Activated CD4-positive, alpha-beta T cell treated with anti-CD3 and anti-CD28 coated beads, Interleukin-2, amount 10 ng/mL, durations not matched to agents 7 days and 5 days (primary cell): ENCODE measurements at regions not wholly inside any gene's neighbourhood (a gene's known extent, or its start where the extent isn't known, plus 50 kb on each side); places are given as distances from the start of the nearest gene placed in this dataset.
"Not testable (repeated sequence)": the region's sequence is repeated elsewhere in the genome, so short reads cannot be mapped to it uniquely, and the experiment has no call there.

Source experiments
- CTCF ChIA-PET: fragments of 350-600 bp; sonication (Branson Sonifier 250); formaldehyde crosslinking; loops from one replicate; lab custom pipeline; 2021; ENCODE audit warnings: antibody characterized with exemption; lab: Charles Lee
- POLR2A ChIA-PET: fragments of 350-600 bp; sonication (Branson Sonifier 250); formaldehyde crosslinking; loops from one replicate; lab custom pipeline; 2021; ENCODE audit warnings: antibody characterized with exemption; lab: Charles Lee
- DNase-seq: peaks from one replicate; pipeline ENCODE4 v3.0.0-alpha.2; 2020
- H3K27ac Mint-ChIP-seq: one replicate; pipeline ENCODE4 v1.8.0; 2021; ENCODE audit warnings: mild to moderate bottlenecking, moderate library complexity, mixed read lengths
- H3K27me3 Mint-ChIP-seq: one replicate; pipeline ENCODE4 v1.8.0; 2021; ENCODE audit warnings: mixed read lengths
- H3K36me3 Mint-ChIP-seq: one replicate; pipeline ENCODE4 v1.8.0; 2021; ENCODE audit warnings: low read depth, mixed read lengths
- H3K4me1 Mint-ChIP-seq: one replicate; pipeline ENCODE4 v1.8.0; 2021; ENCODE audit warnings: mixed read lengths
- H3K4me3 Mint-ChIP-seq: one replicate; pipeline ENCODE4 v1.8.0; 2021; ENCODE audit warnings: mild to moderate bottlenecking, moderate library complexity, mixed read lengths
- H3K9me3 Mint-ChIP-seq: one replicate; pipeline ENCODE4 v1.8.0; 2021; ENCODE audit warnings: mixed read lengths

DNA sequence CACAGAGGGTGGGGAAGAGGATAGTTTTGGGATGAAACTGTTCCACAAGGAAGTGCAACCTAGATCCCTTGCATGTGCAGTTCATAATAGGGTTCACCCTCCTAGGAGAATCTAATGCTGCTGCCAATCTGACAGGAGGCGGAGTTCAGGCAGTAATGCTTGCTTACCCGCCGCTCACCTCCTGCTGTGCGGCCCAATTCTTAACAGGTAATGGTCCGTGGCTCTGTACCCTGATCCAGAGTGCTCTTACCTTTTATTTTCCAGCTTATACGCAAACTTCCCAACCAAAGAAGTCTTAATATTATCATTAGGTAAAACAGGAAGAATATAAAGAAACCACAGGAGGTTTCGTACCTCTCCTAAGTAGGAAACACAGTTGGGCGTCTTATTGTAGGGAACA lies 82.7 kb upstream of the CD302 start:
- ChIA-PET POLR2A (no interaction called here), CTCF (no interaction called here)
- H3K27me3 Mint-ChIP-seq, result no peaks in the 10 kb centered on the region
- H3K4me1 Mint-ChIP-seq, result peaks cover 9% of the 10 kb centered on the region
- peaks cover 58% of the 10 kb centered on the region for H3K36me3 Mint-ChIP-seq
- H3K27ac Mint-ChIP-seq, result no peak overlapping the region
- H3K9me3 Mint-ChIP-seq, result no peaks in the 10 kb centered on the region
- no peak overlapping the region for H3K4me3 Mint-ChIP-seq
- DNase-seq, result no peak

DNA sequence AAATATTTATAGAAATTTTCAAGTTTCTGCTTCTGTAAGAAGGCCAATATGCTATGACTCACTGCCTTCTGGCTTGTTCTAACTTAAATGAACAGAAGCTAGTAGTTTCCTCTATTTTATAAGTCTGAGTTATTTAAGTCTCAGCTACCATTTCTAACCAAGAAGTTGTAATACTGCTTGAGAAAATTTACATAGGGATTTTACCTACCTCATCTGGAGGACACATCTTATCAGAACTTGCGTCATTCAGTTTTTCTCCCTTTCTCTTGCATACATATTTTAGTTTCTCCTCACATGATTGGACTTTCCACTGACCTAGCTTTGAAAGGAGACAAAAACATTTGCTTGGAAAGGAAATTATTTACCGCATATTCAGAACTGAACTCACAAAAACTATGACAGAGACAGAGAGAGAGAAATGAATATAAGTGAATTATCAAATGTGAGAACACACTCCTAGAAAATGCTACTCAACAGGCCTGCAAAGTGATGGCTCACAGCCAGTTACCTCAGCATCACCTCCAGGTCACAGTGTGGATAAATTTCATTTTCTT lies 81.1 kb upstream of the CD302 start:
- Mint-ChIP-seq H3K4me3 (no peak overlapping the region), H3K27me3 (no peaks in the 10 kb centered on the region), H3K27ac (no peak overlapping the region), H3K36me3 (peaks cover 59% of the 10 kb centered on the region), H3K4me1 (peaks cover 9% of the 10 kb centered on the region), H3K9me3 (no peaks in the 10 kb centered on the region)
- DNase-seq, result no peak
- ChIA-PET POLR2A (no interaction called here), CTCF (interaction anchor here (1.4 kb wide), 1 partner anchor 9 kb away, joined by 3 read pairs; no protein-coding TSS in a partner anchor)

DNA sequence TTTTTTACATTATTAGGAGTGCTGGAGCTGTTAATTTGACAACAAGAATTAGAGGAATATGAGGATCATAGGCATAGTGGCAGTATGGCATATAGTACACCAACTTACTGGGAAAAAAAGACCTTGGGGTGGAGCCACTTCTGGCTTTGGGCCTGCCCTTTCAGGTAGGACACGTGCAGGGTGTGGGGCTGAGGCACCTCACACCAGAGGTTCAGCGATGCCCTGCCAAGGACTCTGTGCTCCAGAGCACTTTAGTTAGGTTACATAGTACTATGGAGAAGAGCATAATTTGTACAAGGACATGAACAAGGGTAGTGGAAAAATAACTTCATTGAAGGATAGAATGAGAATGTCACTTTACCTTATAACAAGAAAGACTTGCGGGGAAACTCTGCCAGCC lies 77.1 kb upstream of the CD302 start:
- CTCF ChIA-PET, result interaction anchor here (0.9 kb wide), 1 partner anchor 9 kb away, joined by 3 read pairs; no protein-coding TSS in a partner anchor
- Mint-ChIP-seq H3K4me3 (no peak overlapping the region), H3K36me3 (peaks cover 58% of the 10 kb centered on the region), H3K27ac (no peak overlapping the region), H3K27me3 (no peaks in the 10 kb centered on the region), H3K9me3 (no peaks in the 10 kb centered on the region), H3K4me1 (peaks cover 9% of the 10 kb centered on the region)
- POLR2A ChIA-PET, result no interaction called here
- peak; percentile 33 for DNase-seq

DNA sequence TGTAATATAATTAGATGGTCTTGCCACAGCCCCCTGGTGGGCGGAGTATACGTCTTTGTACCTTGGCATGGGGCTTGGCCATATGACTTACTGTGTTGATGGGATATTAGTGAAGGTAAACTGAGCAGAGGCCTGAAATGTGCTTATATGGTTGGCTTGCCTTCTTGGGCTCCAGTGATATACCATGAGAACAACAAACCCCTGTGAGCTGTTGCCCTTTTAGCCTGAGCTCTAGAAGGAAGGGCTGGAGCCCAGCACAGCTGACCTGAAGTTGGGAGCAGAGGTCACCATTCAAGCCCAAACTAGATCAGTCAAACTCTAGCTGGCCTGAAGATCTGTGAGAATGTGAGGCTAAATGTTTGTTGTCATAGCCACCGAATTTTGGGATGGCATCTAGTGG lies 75.2 kb upstream of the CD302 start:
- Mint-ChIP-seq H3K36me3 (peaks cover 54% of the 10 kb centered on the region), H3K4me1 (no peaks in the 10 kb centered on the region), H3K4me3 (no peak overlapping the region), H3K27ac (no peak overlapping the region), H3K9me3 (no peaks in the 10 kb centered on the region), H3K27me3 (no peaks in the 10 kb centered on the region)
- ChIA-PET CTCF (no interaction called here), POLR2A (no interaction called here)
- DNase-seq, result peak; percentile 10

DNA sequence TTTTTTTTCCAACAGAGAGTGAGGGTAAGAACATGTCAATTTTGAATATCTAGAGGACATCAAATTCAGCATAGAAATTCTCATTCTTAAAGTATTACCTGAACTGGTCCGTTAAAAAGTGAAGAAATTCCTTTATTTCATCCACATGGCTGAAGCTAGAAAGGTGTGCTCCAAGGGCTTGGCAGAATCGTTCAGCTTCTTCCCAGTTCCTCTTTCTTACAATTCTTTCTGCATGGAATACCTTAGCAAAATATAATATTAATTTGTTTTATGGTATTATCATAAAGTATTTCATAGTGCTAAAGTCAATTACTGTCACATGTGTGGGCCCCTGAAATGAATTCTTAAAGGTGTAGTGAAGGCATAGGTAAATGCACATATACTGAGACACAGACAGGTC lies 74.3 kb upstream of the CD302 start:
- Mint-ChIP-seq H3K27ac (no peak overlapping the region), H3K4me3 (no peak overlapping the region), H3K36me3 (peaks cover 50% of the 10 kb centered on the region), H3K9me3 (no peaks in the 10 kb centered on the region), H3K4me1 (no peaks in the 10 kb centered on the region), H3K27me3 (no peaks in the 10 kb centered on the region)
- ChIA-PET POLR2A (no interaction called here), CTCF (no interaction called here)
- DNase-seq, result no peak

DNA sequence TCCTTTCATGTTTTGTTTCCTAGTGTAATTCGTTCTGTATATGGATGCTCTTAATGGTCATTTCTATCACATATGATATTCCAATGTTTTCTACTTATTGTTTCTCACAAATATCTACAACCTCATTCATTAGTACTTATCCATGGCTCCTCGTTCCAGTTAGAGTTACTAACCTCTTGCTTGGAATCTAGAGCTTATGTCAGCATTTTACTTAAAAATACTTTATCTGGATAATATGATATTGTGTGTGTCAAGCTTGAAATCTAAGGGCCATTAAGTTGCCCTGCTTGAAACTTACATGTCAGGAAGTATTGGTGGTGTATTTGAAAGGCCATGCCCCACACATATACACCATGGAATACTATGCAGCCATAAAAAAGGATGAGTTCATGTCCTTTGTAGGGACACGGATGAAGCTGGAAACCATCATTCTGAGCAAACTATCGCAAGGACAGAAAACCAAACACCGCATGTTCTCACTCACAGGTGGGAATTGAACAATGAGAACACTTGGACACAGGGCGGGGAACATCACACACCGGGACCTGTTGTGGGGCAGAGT lies 70.7 kb upstream of the CD302 start:
- H3K4me3 Mint-ChIP-seq, POLR2A ChIA-PET, H3K4me1 Mint-ChIP-seq, H3K27me3 Mint-ChIP-seq, H3K9me3 Mint-ChIP-seq, H3K27ac Mint-ChIP-seq, DNase-seq: not testable (repeated sequence)
- CTCF ChIA-PET, result interaction anchor here (0.6 to 1.9 kb wide), 3 partner anchors 19 to 831 kb away, joined by 3 to 4 read pairs (median 3); no protein-coding TSS in a partner anchor
- H3K36me3 Mint-ChIP-seq, result peaks cover 52% of the 10 kb centered on the region

DNA sequence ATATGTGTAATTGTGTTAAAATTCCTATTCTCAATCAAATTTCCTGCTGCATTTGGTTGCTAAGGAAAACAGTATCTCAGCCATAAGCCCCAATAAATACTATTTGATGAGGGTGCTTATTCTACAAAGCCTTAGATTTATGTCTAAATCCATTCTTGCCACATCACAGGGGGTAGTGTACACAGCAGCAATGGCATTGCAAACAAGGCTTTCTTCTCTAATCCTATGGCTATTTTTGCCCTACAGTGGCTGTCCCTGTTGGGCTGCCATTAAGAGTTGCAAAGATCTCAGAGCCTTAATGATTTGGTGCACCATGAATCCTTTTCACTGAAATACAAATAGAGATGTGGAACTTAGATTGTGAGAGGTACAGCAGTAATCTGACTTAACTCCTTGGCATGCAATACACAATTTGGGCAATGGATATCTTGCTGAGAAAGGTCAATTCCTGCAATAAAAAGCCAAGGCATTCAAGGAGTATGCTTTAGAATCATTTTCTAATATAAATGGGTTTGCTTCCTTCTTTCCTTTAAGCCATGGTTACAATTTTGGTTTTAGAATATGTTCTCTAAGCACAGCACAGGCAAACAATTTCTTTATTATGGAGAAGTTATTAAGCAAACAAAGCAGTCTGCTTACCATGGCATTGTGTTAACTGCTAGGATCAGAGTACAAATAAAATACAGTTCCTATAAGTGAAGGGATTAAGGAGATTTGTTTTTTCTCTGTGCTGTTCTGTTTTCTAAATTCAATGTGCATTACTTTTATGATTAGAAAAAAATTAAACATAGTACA lies 69.8 kb upstream of the CD302 start:
- Mint-ChIP-seq H3K27ac (no peak overlapping the region), H3K9me3 (no peaks in the 10 kb centered on the region), H3K27me3 (no peaks in the 10 kb centered on the region), H3K36me3 (peaks cover 56% of the 10 kb centered on the region), H3K4me3 (no peak overlapping the region), H3K4me1 (no peaks in the 10 kb centered on the region)
- ChIA-PET CTCF (interaction anchor here (0.6 to 1.9 kb wide), 2 partner anchors 20 to 120 kb away, joined by 3 to 4 read pairs; no protein-coding TSS in a partner anchor), POLR2A (no interaction called here)
- DNase-seq, result no peak

DNA sequence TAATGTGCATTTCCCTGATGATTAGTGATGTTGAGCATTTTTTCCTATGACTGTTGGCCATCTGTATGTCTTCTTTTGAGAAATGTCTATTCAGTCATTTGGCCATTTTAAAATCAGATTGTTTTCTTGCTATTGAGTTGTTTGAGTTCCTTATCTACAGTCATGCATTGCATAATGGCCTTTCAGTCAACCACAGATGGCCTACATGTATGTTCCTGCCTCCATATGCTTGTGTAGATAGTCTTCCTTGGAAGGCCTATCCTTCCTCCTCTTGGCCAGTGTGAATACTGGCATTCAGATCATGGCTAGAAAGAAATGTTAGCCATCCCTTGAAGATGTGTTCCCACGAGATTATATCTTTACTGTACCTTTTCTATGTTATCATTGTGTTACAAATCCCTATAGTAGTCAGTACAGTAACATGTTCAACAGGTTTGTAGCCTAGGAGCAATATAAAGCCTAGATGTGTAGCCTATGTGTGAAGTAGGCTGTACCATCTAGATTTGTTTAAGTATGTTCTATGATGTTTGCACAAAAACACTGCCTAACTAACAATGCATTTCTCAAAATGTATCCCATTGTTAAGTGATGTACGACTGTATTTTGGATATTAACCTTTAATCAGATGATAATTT lies 65.6 kb upstream of the CD302 start:
- ChIA-PET POLR2A (no interaction called here), CTCF (no interaction called here)
- no peaks in the 10 kb centered on the region for H3K9me3 Mint-ChIP-seq
- no peak overlapping the region for H3K4me3 Mint-ChIP-seq
- no peaks in the 10 kb centered on the region for H3K27me3 Mint-ChIP-seq
- no peak for DNase-seq
- peaks cover 2% of the 10 kb centered on the region for H3K4me1 Mint-ChIP-seq
- no peak overlapping the region for H3K27ac Mint-ChIP-seq
- H3K36me3 Mint-ChIP-seq, result peaks cover 55% of the 10 kb centered on the region

DNA sequence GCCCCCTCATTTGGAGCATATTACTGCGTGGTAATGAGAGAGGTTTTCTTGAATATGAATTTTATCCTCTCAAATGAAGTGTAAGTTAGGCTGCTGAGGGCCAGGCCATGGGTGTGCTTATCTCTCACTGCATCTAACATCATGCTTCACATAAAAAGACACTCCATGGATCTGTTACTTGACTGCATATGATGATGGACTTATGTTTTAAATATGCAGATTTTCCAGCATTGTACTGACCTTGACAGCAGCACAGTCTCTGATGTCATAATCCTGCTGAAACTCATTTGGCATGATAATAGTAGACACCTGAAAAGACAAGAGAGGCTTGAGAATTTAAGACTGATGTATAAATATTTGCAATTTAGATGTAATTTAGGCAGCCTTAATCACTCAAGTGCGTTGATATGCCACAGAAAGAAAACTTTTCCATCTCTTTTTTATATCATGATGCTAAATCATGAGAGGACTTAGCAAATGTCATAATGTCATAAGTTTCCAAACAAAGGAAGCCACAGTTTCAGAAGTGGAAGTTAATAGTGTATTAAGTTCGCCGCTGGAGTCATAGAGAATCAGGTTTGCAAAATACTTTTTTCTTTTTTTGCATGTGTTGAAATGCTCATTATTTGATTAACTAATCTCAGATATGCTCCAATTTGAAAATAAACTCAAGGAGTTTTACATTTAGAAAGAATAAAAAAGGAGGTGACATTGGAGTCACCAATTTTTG lies 62.7 kb upstream of the CD302 start:
- Mint-ChIP-seq H3K36me3 (peaks cover 49% of the 10 kb centered on the region), H3K27me3 (no peaks in the 10 kb centered on the region), H3K4me1 (peaks cover 2% of the 10 kb centered on the region), H3K27ac (no peak overlapping the region), H3K4me3 (no peak overlapping the region), H3K9me3 (no peaks in the 10 kb centered on the region)
- DNase-seq, result no peak
- ChIA-PET CTCF (no interaction called here), POLR2A (no interaction called here)

DNA sequence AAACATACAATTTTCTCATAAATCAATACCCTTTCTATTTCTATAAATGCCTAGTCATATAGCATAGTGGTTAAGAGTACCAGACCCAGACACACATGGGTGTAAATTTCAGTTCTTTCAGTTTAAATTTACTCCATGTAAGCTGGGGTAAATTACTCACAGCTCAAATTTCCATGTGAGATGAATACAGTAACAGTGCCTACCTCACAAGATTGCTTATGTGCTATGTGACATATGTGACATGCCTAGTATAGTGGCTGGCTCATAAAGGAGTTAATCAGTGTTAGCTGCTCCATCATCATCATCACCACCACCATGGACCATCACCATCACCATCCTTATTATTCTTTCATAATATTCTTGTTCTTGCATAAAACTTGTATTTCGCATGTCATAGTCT lies 61.6 kb upstream of the CD302 start:
- DNase-seq, result no peak
- Mint-ChIP-seq H3K27me3 (no peaks in the 10 kb centered on the region), H3K4me3 (no peak overlapping the region), H3K9me3 (no peaks in the 10 kb centered on the region), H3K4me1 (peaks cover 2% of the 10 kb centered on the region), H3K27ac (no peak overlapping the region), H3K36me3 (peaks cover 46% of the 10 kb centered on the region)
- POLR2A ChIA-PET, result no interaction called here
- CTCF ChIA-PET, result interaction anchor here (0.8 kb wide), 1 partner anchor 22 kb away, joined by 3 read pairs; no protein-coding TSS in a partner anchor

DNA sequence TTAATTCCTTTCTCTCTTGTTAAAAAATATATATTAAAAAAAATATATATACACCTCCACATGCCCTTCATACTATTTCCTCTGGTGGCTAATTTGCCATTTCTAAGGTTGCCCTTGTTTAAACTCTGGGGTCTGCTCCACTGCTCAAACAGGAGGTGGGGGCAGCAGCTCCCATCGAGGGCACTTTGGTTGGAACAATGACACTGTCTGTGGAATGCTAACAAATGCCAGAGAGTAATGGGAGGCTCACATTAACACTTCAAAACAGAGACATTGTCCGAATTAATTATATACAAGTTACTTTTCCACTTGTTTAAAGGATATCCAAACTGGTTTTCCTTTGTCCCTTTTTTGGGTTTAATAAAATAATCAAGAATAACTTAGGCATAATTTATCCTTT lies 58.8 kb upstream of the CD302 start:
- H3K36me3 Mint-ChIP-seq, result peaks cover 41% of the 10 kb centered on the region
- H3K27me3 Mint-ChIP-seq, result no peaks in the 10 kb centered on the region
- POLR2A ChIA-PET, result no interaction called here
- H3K4me1 Mint-ChIP-seq, result peaks cover 2% of the 10 kb centered on the region
- no peak for DNase-seq
- H3K4me3 Mint-ChIP-seq, result no peak overlapping the region
- CTCF ChIA-PET, result no interaction called here
- H3K27ac Mint-ChIP-seq, result no peak overlapping the region
- no peaks in the 10 kb centered on the region for H3K9me3 Mint-ChIP-seq

DNA sequence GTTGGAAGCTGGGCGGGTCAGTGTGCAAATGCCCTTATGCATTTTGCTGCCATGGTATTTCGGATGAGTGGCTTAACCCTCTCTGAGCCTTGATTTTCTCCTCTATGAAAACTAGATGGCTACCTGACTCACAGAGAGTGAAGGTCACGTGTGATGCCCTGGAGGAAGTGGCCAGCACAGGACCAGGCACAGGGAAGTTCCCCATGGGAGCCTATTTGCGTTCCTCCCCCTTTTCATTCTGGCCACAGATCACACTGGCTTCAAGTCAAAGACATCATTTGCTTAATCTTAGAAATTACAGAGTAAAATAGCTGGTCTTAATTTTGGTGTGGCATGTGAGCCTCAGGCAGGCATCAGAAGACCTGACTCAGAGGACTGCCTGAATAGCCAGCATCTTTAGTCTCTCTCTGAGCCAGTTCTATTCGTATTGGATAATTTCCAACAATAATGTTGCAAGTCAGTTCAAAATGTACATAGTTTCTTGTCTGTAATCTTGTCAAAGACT lies 57.6 kb upstream of the CD302 start:
- ChIA-PET CTCF (no interaction called here), POLR2A (no interaction called here)
- Mint-ChIP-seq H3K4me3 (no peak overlapping the region), H3K36me3 (peaks cover 48% of the 10 kb centered on the region), H3K27ac (no peak overlapping the region), H3K9me3 (no peaks in the 10 kb centered on the region), H3K27me3 (no peaks in the 10 kb centered on the region), H3K4me1 (peaks cover 2% of the 10 kb centered on the region)
- no peak for DNase-seq
